ENCODE measurements at regions not wholly inside any gene's neighbourhood (a gene's known extent, or its start where the extent isn't known, plus 50 kb on each side); places are given as distances from the start of the nearest gene placed in this dataset.
"Not testable (repeated sequence)": the region's sequence is repeated elsewhere in the genome, so short reads cannot be mapped to it uniquely, and the experiment has no call there.

- DNase-seq: no peak
These were observed 640.4 kb downstream of the LMO4 start for GRCh38 chr1:87969040-87969439.

- no peak for DNase-seq
These were observed 644.1 kb downstream of the LMO4 start for GRCh38 chr1:87972811-87973210.

- DNase-seq: no peak
These were observed 645.2 kb downstream of the LMO4 start for GRCh38 chr1:87973896-87974295.

GRCh38 chr1:87976316-87976715 lies 647.6 kb downstream of the LMO4 start:
- no peak for DNase-seq

- DNase-seq: no peak
These were observed 648.5 kb downstream of the LMO4 start for GRCh38 chr1:87977145-87977544.

- no peak for DNase-seq
These were observed 650.4 kb downstream of the LMO4 start for GRCh38 chr1:87979079-87979478.

GRCh38 chr1:87980494-87980893 lies 651.8 kb downstream of the LMO4 start:
- no peak for DNase-seq

GRCh38 chr1:87981386-87981785 lies 652.7 kb downstream of the LMO4 start:
- no peak for DNase-seq

- DNase-seq: no peak
These were observed 653.1 kb downstream of the LMO4 start for GRCh38 chr1:87981810-87982209.

GRCh38 chr1:87983841-87984240 lies 655.2 kb downstream of the LMO4 start:
- no peak for DNase-seq

- no peak for DNase-seq
These were observed 656.4 kb downstream of the LMO4 start for GRCh38 chr1:87985071-87985470.

- peak; percentile 11 for DNase-seq
These were observed 657.6 kb downstream of the LMO4 start for GRCh38 chr1:87986130-87986866.

- DNase-seq: no peak
These were observed 660.7 kb downstream of the LMO4 start for GRCh38 chr1:87989346-87989745.

GRCh38 chr1:87992536-87992935 lies 663.9 kb downstream of the LMO4 start:
- DNase-seq: not testable (repeated sequence)

- no peak for DNase-seq
These were observed 664.4 kb downstream of the LMO4 start for GRCh38 chr1:87993051-87993450.

GRCh38 chr1:87999852-88000251 lies 671.2 kb downstream of the LMO4 start:
- DNase-seq: no peak

GRCh38 chr1:88001460-88001859 lies 672.8 kb downstream of the LMO4 start:
- DNase-seq: no peak

- no peak for DNase-seq
These were observed 674.6 kb downstream of the LMO4 start for GRCh38 chr1:88003255-88003654.

- no peak for DNase-seq
These were observed 674.2 kb upstream of the PKN2 start for GRCh38 chr1:88009916-88010315.

- no peak for DNase-seq
These were observed 670.6 kb upstream of the PKN2 start for GRCh38 chr1:88013485-88013884.

- DNase-seq: no peak
These were observed 669.9 kb upstream of the PKN2 start for GRCh38 chr1:88014131-88014530.

GRCh38 chr1:88016947-88017346 lies 667.1 kb upstream of the PKN2 start:
- no peak for DNase-seq

GRCh38 chr1:88021529-88021928 lies 662.5 kb upstream of the PKN2 start:
- DNase-seq: no peak

- DNase-seq: no peak
These were observed 661.6 kb upstream of the PKN2 start for GRCh38 chr1:88022516-88022915.

GRCh38 chr1:88029142-88029541 lies 654.9 kb upstream of the PKN2 start:
- DNase-seq: no peak

Measured in NCI-H1436 (cell line).